Mesendoderm (in vitro differentiated cells): ENCODE measurements at regions not wholly inside any gene's neighbourhood (a gene's known extent, or its start where the extent isn't known, plus 50 kb on each side); places are given as distances from the start of the nearest gene placed in this dataset.

ENCODE experiments used
- DNase-seq: peaks from one replicate; pipeline ENCODE4 v3.0.0; 2013
- H2AK5ac ChIP-seq: 2 replicates; pipeline ENCODE4 v1.6.1; 2013; ENCODE audit warnings: low read length, inconsistent platforms
- H2BK120ac ChIP-seq: 2 replicates; pipeline ENCODE4 v1.6.1; 2013; ENCODE audit warnings: low read depth, mild to moderate bottlenecking, low read length, moderate library complexity, mixed read lengths
- H2BK15ac ChIP-seq: replicated peaks from 2 replicates; pipeline ENCODE4 v1.6.1; 2013; ENCODE audit warnings: low read depth, mild to moderate bottlenecking, moderate library complexity
- H2BK5ac ChIP-seq: 2 replicates; pipeline ENCODE4 v1.6.1; 2013; ENCODE audit warnings: low read length, inconsistent platforms
- H3K18ac ChIP-seq: 2 replicates; pipeline ENCODE4 v1.6.1; 2013; ENCODE audit warnings: mild to moderate bottlenecking, low read length, mixed read lengths
- H3K23ac ChIP-seq: one replicate; pipeline ENCODE4 v1.6.1; 2013; ENCODE audit warnings: low read length
- H3K27ac ChIP-seq: 2 replicates; pipeline ENCODE4 v1.5.1; 2013; ENCODE audit warnings: low read depth, mild to moderate bottlenecking, inconsistent platforms, low read length, moderate library complexity
- H3K27me3 ChIP-seq: 2 replicates; pipeline ENCODE4 v1.6.1; 2013; ENCODE audit warnings: low read length, control low read depth, mild to moderate bottlenecking, inconsistent platforms; ENCODE audit not compliant: insufficient read depth, poor library complexity
- H3K36me3 ChIP-seq: 2 replicates; pipeline ENCODE4 v1.6.1; 2013; ENCODE audit warnings: low read length, inconsistent platforms; ENCODE audit not compliant: control insufficient read depth, insufficient read depth
- H3K4ac ChIP-seq: one replicate; pipeline ENCODE4 v1.6.1; 2013; ENCODE audit warnings: low read depth, mild to moderate bottlenecking, low read length, moderate library complexity
- H3K4me1 ChIP-seq: 2 replicates; pipeline ENCODE4 v1.6.1; 2013; ENCODE audit warnings: low read depth, low read length, inconsistent platforms; ENCODE audit not compliant: control insufficient read depth
- H3K4me2 ChIP-seq: 2 replicates; pipeline ENCODE4 v1.6.1; 2013; ENCODE audit warnings: low read length
- H3K4me3 ChIP-seq: 2 replicates; pipeline ENCODE4 v1.5.1; 2013; ENCODE audit warnings: mild to moderate bottlenecking, low read length
- H3K56ac ChIP-seq: one replicate; pipeline ENCODE4 v1.6.1; 2013; ENCODE audit warnings: low read length
- H3K79me1 ChIP-seq: 2 replicates; pipeline ENCODE4 v1.6.1; 2013; ENCODE audit warnings: low read length, inconsistent platforms
- H3K79me2 ChIP-seq: 2 replicates; pipeline ENCODE4 v1.6.1; 2013; ENCODE audit warnings: mild to moderate bottlenecking, low read length; ENCODE audit not compliant: control insufficient read depth, insufficient read depth
- H3K9ac ChIP-seq: 2 replicates; pipeline ENCODE4 v1.6.1; 2013; ENCODE audit warnings: low read length, inconsistent platforms
- H4K5ac ChIP-seq: one replicate; pipeline ENCODE4 v1.6.1; 2013; ENCODE audit warnings: low read length
- H4K8ac ChIP-seq: one replicate; pipeline ENCODE4 v1.6.1; 2013; ENCODE audit warnings: low read depth, mild to moderate bottlenecking, control low read depth, low read length, moderate library complexity
- WGBS: extraction: QIAGEN DNeasy Blood & Tissue Kit; methylation state at CpG from one replicate; pipeline ENCODE4 v1.1.7; 2013; ENCODE audit warnings: low lambda C conversion rate, missing lambda C conversion rate; ENCODE audit not compliant: insufficient coverage; ENCODE audit errors: extremely low coverage; 5-methylcytosine and 5-hydroxymethylcytosine counted together

DNA sequence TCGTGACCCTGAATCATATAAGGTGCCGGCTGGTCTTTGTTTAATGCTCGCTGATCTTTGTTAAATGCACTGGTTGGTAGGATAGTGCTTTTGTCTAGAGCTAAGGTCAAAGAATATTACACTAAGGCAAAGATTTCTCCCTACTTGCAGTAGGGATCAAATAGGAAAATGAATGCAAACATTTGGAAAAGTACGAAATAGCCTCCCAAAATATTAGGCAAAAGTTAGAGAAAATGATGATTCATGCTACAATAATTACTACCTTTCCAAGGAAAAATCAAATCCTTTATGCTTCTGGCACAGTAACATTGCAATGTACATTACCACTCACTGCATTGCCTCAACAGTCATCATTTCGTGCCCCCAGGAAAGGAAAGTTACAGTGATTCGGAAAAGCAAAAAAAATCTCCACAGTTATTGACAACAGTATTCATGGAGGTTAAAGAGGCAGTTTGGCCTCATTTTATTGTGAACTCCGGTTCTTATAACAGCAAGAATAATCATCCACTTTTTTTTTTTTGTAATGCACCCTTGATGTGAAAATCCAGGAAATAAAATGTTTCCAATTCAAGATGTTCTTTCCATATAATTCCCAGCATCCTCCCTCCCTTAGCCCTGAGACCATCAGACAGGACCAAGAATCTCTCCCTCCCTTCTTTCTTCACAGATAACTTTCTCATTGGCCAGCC lies 61.7 kb upstream of the ZMYND8 start:
- DNase-seq = no peak
- Histone ChIP-seq H3K9ac (no peak overlapping the region), H3K56ac (no peak overlapping the region), H3K79me2 (no peaks in the 10 kb centered on the region), H3K27me3 (no peaks in the 10 kb centered on the region), H3K36me3 (no peaks in the 10 kb centered on the region), H3K18ac (no peak overlapping the region), H3K4me1 (no peaks in the 10 kb centered on the region), H2BK15ac (no peak overlapping the region), H4K5ac (no peak overlapping the region), H3K27ac (no peak overlapping the region), H2AK5ac (no peak overlapping the region), H4K8ac (no peak overlapping the region), H3K4me2 (no peak overlapping the region), H3K79me1 (no peaks in the 10 kb centered on the region), H3K4ac (no peak overlapping the region), H2BK120ac (no peak overlapping the region), H3K4me3 (no peak overlapping the region), H3K23ac (no peak overlapping the region), H2BK5ac (no peak overlapping the region)
- WGBS = no CpG with 5 or more reads among the region's 7 CpGs

DNA sequence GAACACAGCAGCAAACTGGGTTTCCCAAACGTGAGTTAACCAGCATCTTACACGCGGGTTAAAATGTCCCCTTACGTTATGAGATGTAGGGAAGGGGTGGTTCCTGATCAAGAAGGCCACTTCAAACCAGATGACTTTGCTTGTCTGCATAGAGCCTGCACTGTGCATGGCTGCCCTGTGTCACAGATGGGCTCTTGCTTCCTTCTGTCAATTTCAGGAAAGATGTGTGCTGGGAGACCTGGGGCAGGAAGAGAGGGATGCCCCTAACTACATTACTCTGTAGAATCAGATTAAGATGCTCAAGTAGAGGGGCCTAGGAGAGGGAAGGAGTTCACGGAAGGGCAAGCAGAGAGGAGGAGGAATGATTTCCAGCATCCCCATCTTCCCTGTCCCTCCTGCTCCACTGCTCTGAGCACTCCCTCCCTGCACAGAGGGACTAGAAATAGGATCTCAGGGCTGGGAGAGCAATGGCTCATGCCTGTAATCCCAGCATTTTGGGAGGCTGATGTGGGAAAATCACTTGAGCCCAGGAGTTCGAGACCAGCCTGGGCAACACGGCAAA lies 63.5 kb upstream of the ZMYND8 start:
- WGBS = no CpG with 5 or more reads among the region's 7 CpGs

DNA sequence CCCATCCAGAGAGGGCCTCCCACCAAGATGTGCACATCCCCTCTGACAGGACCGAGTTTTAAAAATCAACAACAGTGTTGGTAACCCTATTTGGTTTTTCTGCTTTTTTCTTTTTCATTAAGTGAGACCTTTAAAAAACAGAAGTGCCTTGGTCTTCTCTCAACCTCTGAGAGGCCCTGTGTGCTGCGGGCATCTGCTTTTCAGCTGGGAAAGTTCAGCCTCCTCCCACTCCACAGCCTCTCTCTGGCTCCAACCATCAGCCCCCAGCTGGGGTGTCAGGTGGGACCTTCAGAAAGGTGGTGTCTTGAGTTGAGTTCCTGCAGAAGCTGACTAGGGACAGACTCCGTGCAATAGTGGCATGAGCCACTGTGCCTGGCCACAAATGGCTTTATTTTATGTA lies 64.6 kb upstream of the ZMYND8 start:
- no peaks in the 10 kb centered on the region for H3K4me1 ChIP-seq
- no peak overlapping the region for H3K18ac ChIP-seq
- H3K9ac ChIP-seq = no peak overlapping the region
- no peak overlapping the region for H3K23ac ChIP-seq
- no peaks in the 10 kb centered on the region for H3K79me1 ChIP-seq
- H2AK5ac ChIP-seq = no peak overlapping the region
- H2BK120ac ChIP-seq = no peak overlapping the region
- H3K4me3 ChIP-seq = no peak overlapping the region
- H3K56ac ChIP-seq = no peak overlapping the region
- H3K27ac ChIP-seq = no peak overlapping the region
- no peak overlapping the region for H2BK15ac ChIP-seq
- no peak overlapping the region for H3K4ac ChIP-seq
- DNase-seq = no peak
- no peak overlapping the region for H2BK5ac ChIP-seq
- H3K36me3 ChIP-seq = no peaks in the 10 kb centered on the region
- no peaks in the 10 kb centered on the region for H3K79me2 ChIP-seq
- no peak overlapping the region for H4K8ac ChIP-seq
- no CpG with 5 or more reads among the region's 3 CpGs for WGBS
- H3K4me2 ChIP-seq = no peak overlapping the region
- no peak overlapping the region for H4K5ac ChIP-seq
- H3K27me3 ChIP-seq = no peaks in the 10 kb centered on the region

More for the DNA sequence above, 63.5 kb upstream of the ZMYND8 start:
- H3K23ac ChIP-seq = no peak overlapping the region
- no peak overlapping the region for H3K9ac ChIP-seq
- no peak overlapping the region for H3K4me3 ChIP-seq
- no peak for DNase-seq
- H4K5ac ChIP-seq = no peak overlapping the region
- H3K79me2 ChIP-seq = no peaks in the 10 kb centered on the region
- H3K56ac ChIP-seq = no peak overlapping the region
- no peak overlapping the region for H2BK5ac ChIP-seq
- no peak overlapping the region for H2AK5ac ChIP-seq
- H3K27me3 ChIP-seq = no peaks in the 10 kb centered on the region
- no peak overlapping the region for H3K18ac ChIP-seq
- H3K4me1 ChIP-seq = no peaks in the 10 kb centered on the region
- H2BK15ac ChIP-seq = no peak overlapping the region
- H3K4me2 ChIP-seq = no peak overlapping the region
- H3K36me3 ChIP-seq = no peaks in the 10 kb centered on the region
- H2BK120ac ChIP-seq = no peak overlapping the region
- H3K4ac ChIP-seq = no peak overlapping the region
- no peak overlapping the region for H4K8ac ChIP-seq
- no peak overlapping the region for H3K27ac ChIP-seq
- H3K79me1 ChIP-seq = no peaks in the 10 kb centered on the region

DNA sequence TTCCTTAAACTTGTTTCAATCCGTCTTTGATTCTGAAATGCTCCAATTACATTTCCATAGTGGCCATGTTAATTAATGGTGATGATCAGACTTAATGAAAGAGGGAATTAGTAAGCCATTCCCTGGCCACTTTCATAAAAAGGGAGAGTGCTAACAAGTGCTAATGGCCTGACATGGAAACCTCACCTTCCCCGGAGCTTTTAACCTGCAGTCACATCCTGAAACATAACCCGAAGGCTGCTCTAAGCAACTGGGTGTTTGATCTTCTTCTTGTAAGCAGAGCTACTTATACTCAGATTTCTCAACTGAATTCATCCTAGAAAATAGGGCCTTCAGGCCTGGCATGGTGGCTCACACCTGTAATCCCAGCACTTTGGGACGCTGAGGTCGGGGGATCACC lies 67.1 kb upstream of the ZMYND8 start:
- H3K4me1 ChIP-seq = no peaks in the 10 kb centered on the region
- H3K27ac ChIP-seq = no peak overlapping the region
- H3K79me2 ChIP-seq = no peaks in the 10 kb centered on the region
- H3K4me2 ChIP-seq = no peak overlapping the region
- no peak overlapping the region for H3K56ac ChIP-seq
- no peak overlapping the region for H3K18ac ChIP-seq
- peak; percentile 11 for DNase-seq
- H3K23ac ChIP-seq = no peak overlapping the region
- H2BK120ac ChIP-seq = no peak overlapping the region
- no peak overlapping the region for H3K9ac ChIP-seq
- no peak overlapping the region for H2BK5ac ChIP-seq
- WGBS = no CpG with 5 or more reads among the region's 5 CpGs
- no peak overlapping the region for H2BK15ac ChIP-seq
- no peak overlapping the region for H3K4me3 ChIP-seq
- no peaks in the 10 kb centered on the region for H3K27me3 ChIP-seq
- no peaks in the 10 kb centered on the region for H3K79me1 ChIP-seq
- H4K8ac ChIP-seq = no peak overlapping the region
- H4K5ac ChIP-seq = no peak overlapping the region
- H3K4ac ChIP-seq = no peak overlapping the region
- no peak overlapping the region for H2AK5ac ChIP-seq
- no peaks in the 10 kb centered on the region for H3K36me3 ChIP-seq

DNA sequence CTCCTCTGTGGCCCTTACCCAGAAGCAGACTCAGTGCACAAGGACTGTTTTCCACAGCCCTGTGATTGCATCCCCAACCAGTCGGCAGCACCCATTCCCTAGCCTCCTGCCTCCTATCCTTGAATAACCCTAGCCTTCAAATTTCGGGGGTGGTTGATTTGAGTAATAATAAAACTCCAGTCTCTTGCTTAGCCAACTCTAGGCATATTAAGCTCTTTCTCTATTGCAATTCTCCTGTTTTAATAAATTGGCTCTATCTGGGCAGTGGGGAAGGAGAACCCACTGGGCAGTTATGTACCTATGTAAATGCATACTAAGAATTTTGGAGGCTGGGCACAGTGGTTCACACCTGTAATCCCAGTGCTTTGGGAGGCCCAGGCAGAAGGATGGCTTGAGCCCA lies 70.6 kb upstream of the ZMYND8 start:
- H2BK5ac ChIP-seq = no peak overlapping the region
- H4K8ac ChIP-seq = no peak overlapping the region
- H3K27me3 ChIP-seq = no peaks in the 10 kb centered on the region
- no peaks in the 10 kb centered on the region for H3K4me1 ChIP-seq
- no peak overlapping the region for H3K4me2 ChIP-seq
- H4K5ac ChIP-seq = no peak overlapping the region
- no peaks in the 10 kb centered on the region for H3K36me3 ChIP-seq
- no peak overlapping the region for H2AK5ac ChIP-seq
- H3K27ac ChIP-seq = no peak overlapping the region
- H3K79me2 ChIP-seq = no peaks in the 10 kb centered on the region
- H3K4me3 ChIP-seq = no peak overlapping the region
- no peak overlapping the region for H3K56ac ChIP-seq
- no peak for DNase-seq
- no peak overlapping the region for H2BK120ac ChIP-seq
- H3K23ac ChIP-seq = no peak overlapping the region
- no peak overlapping the region for H3K9ac ChIP-seq
- H3K79me1 ChIP-seq = no peaks in the 10 kb centered on the region
- H2BK15ac ChIP-seq = no peak overlapping the region
- no CpG with 5 or more reads among the region's 2 CpGs for WGBS
- no peak overlapping the region for H3K18ac ChIP-seq
- no peak overlapping the region for H3K4ac ChIP-seq

DNA sequence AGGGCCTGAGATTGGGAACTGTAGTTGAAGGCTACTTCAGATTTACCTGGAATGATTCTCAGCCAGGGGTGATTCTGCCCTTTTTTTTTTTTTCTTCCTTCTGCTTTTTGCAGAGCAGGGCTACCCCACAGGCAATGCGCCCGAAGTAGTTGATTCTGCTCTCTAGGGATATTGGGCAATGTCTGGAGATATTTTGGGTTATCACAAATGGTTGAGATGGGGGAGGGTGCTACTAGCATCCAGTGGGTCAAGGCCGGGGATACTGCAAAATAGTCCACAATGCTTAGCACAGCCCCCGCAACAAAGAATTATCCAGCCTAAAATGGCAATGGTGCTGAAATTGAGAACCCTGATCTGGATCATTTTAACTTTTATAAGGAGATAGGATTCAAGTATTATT lies 71.2 kb upstream of the ZMYND8 start:
- Histone ChIP-seq H3K4ac (no peak overlapping the region), H3K4me1 (no peaks in the 10 kb centered on the region), H3K4me2 (no peak overlapping the region), H3K79me1 (no peaks in the 10 kb centered on the region), H2AK5ac (no peak overlapping the region), H3K27ac (no peak overlapping the region), H2BK120ac (no peak overlapping the region), H3K56ac (no peak overlapping the region), H3K4me3 (no peak overlapping the region), H2BK15ac (no peak overlapping the region), H3K79me2 (no peaks in the 10 kb centered on the region), H3K36me3 (no peaks in the 10 kb centered on the region), H3K27me3 (no peaks in the 10 kb centered on the region), H3K9ac (no peak overlapping the region), H4K8ac (no peak overlapping the region), H4K5ac (no peak overlapping the region), H2BK5ac (no peak overlapping the region), H3K23ac (no peak overlapping the region), H3K18ac (no peak overlapping the region)
- no peak for DNase-seq
- WGBS = no CpG with 5 or more reads among the region's 4 CpGs
